HCT116 (cell line): ENCODE measurements at regions not wholly inside any gene's neighbourhood (a gene's known extent, or its start where the extent isn't known, plus 50 kb on each side); places are given as distances from the start of the nearest gene placed in this dataset.

ENCODE experiments used
- ATAC-seq: fragments of 200-7000 bp; cut with Tn5 transposase; 2 replicates; pipeline ENCODE4 v1.9.1; 2020; ENCODE audit warnings: mild to moderate bottlenecking, moderate library complexity
- BruUV-seq: library from RNA; stranded (reverse); fragments of 400-500 nt; replicated peaks from 2 replicates; lab custom pipeline; 2021; lab: Mats Ljungman, UMichigan
- CTCF ChIA-PET: fragments of 300-600 bp; sonication (Branson Sonifier 250); formaldehyde crosslinking; loops from one replicate; lab custom pipeline; 2021; ENCODE audit warnings: antibody characterized with exemption; lab: Charles Lee
- POLR2A ChIA-PET: fragments of 300-600, 350-600 bp; sonication (Branson Sonifier 250); formaldehyde crosslinking; loops from one replicate; lab custom pipeline; 2021; ENCODE audit warnings: antibody characterized with exemption; lab: Charles Lee
- RAD21 ChIA-PET, 2 experiments: fragments of 300-600 bp; sonication (Branson Sonifier 250); formaldehyde crosslinking; loops; one replicate each; lab custom pipeline; 2023; ENCODE audit warnings: low total read pairs in 2 of 2; ENCODE audit not compliant: uncharacterized antibody in 2 of 2, unreplicated experiment in 2 of 2, low non-redundant PET in 1 of 2; lab: Charles Lee
- DNase-seq: peaks from one replicate; pipeline ENCODE4 v3.0.0-alpha.2; 2010; ENCODE audit warnings: low read depth, low spot score
- H2AFZ ChIP-seq: fragments of 200-600 bp; shearing (Covaris generic), sonication (generic); 2 replicates; pipeline ENCODE4 v1.6.1; 2017; ENCODE audit warnings: low read depth, mixed run types, mixed read lengths, antibody characterized with exemption, low read length; ENCODE audit not compliant: poor library complexity, severe bottlenecking
- H3K27ac ChIP-seq: 2 replicates; pipeline ENCODE4 v1.5.1; 2012; ENCODE audit warnings: low read depth, low read length
- H3K27me3 ChIP-seq: fragments of 200-600 bp; sonication (generic); 2 replicates; pipeline ENCODE4 v1.6.1; 2016; ENCODE audit warnings: mixed run types, low read length, mixed read lengths; ENCODE audit not compliant: insufficient read depth
- H3K36me3 ChIP-seq, 2 experiments: fragments of 200-500 bp in 1 of 2; fragments of 200-600 bp in 1 of 2; sonication (Bioruptor generic) in 1 of 2; sonication (generic) in 1 of 2; 2 replicates each; pipeline versions ENCODE4 v1.5.1 to v1.6.1; 2014 to 2016; ENCODE audit warnings: low read length in 2 of 2, inconsistent platforms in 1 of 2, mixed read lengths in 1 of 2, mixed run types in 1 of 2; ENCODE audit not compliant: insufficient read depth in 2 of 2, control insufficient read depth in 1 of 2
- H3K4me1 ChIP-seq, 2 experiments: fragments of 200-600 bp in 1 of 2; sonication (generic) in 1 of 2; 2 replicates each; pipeline versions ENCODE4 v1.5.1 to v1.6.1; 2012 to 2017; ENCODE audit warnings: low read length in 2 of 2, inconsistent platforms in 1 of 2, mild to moderate bottlenecking in 1 of 2, mixed read lengths in 1 of 2, mixed run types in 1 of 2, moderate library complexity in 1 of 2; ENCODE audit not compliant: insufficient read depth in 2 of 2, control insufficient read depth in 1 of 2
- H3K4me2 ChIP-seq: fragments of 200-600 bp; sonication (generic); 2 replicates; pipeline ENCODE4 v1.6.1; 2017; ENCODE audit warnings: mixed run types, low read length, mixed read lengths
- H3K4me3 ChIP-seq, 2 experiments: fragments of 200-600 bp in 1 of 2; sonication (generic) in 1 of 2; replicated peaks in 1 of 2; 2 replicates each; pipeline ENCODE4 v1.5.1; 2011 to 2016; ENCODE audit warnings: low read length in 2 of 2, control low read depth in 1 of 2, low read depth in 1 of 2, mild to moderate bottlenecking in 1 of 2, mixed read lengths in 1 of 2, mixed run types in 1 of 2
- H3K79me2 ChIP-seq: fragments of 200-600 bp; sonication (generic); 2 replicates; pipeline ENCODE4 v1.6.1; 2017; ENCODE audit warnings: mild to moderate bottlenecking, mixed run types, low read length, moderate library complexity, mixed read lengths; ENCODE audit not compliant: insufficient read depth
- H3K9ac ChIP-seq: fragments of 200-600 bp; sonication (generic); 2 replicates; pipeline ENCODE4 v1.6.1; 2016; ENCODE audit warnings: low read length, mixed read lengths
- H3K9me2 ChIP-seq: fragments of 200-600 bp; sonication (generic), shearing (Covaris generic); 2 replicates; pipeline ENCODE4 v1.6.1; 2017; ENCODE audit warnings: mixed run types, mild to moderate bottlenecking, moderate library complexity; ENCODE audit not compliant: insufficient read depth
- H3K9me3 ChIP-seq, 2 experiments: fragments of 200-500 bp in 1 of 2; fragments of 200-600 bp in 1 of 2; sonication (Bioruptor generic) in 1 of 2; sonication (generic) in 1 of 2; 2 replicates each; pipeline ENCODE4 v1.6.1; 2014 to 2017; ENCODE audit warnings: low read length in 2 of 2, mixed read lengths in 2 of 2, inconsistent platforms in 1 of 2, low read depth in 1 of 2, mild to moderate bottlenecking in 1 of 2, mixed run types in 1 of 2, moderate library complexity in 1 of 2; ENCODE audit not compliant: control insufficient read depth in 1 of 2, insufficient read depth in 1 of 2
- H4K20me1 ChIP-seq: fragments of 200-600 bp; sonication (generic), shearing (Covaris generic); 2 replicates; pipeline ENCODE4 v1.6.1; 2017; ENCODE audit warnings: mixed run types, mild to moderate bottlenecking, moderate library complexity; ENCODE audit not compliant: insufficient read depth
- CBX3 ChIP-seq: IDR thresholded peaks from 2 replicates; pipeline ENCODE4 v1.6.1; 2012; ENCODE audit warnings: low read depth
- EGR1 ChIP-seq: IDR thresholded peaks from 2 replicates; pipeline ENCODE4 v1.6.1; 2012; ENCODE audit warnings: low read depth
- ELF1 ChIP-seq: IDR thresholded peaks from 2 replicates; pipeline ENCODE4 v1.6.1; 2012; ENCODE audit warnings: low read depth, borderline replicate concordance
- intact Hi-C: fragments of 100-400 bp; cut with micrococcal nuclease; formaldehyde crosslinking; loops from 2 replicates; pipeline ENCODE4 v1.10.0; 2022
- TF ChIP-seq, protein P1 (sequence below): IDR thresholded peaks from 2 replicates; pipeline ENCODE4 v1.6.1; 2012

DNA sequence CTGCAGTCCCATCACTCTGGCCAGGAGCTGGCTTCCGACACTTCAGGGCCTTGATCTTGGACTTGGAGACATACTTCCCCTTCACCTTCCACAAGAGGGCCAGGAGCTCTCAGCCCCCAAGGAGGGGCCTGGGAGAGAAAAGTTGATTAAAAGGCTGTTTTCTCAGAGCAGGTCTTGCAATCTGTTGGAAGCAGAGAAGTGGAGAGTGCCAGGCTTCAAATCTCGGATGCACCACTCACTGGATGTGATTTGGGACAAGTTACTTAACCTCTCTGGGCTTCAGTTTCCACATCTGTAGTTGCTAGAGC is 255.3 kb downstream of the CYP26B1 start:
- H2AFZ ChIP-seq: no peak overlapping the region
- DNase-seq: no peak
- no peak overlapping the region for H3K4me2 ChIP-seq
- BruUV-seq: no TSS peak
- H3K4me3 ChIP-seq: no peak overlapping the region
- CTCF ChIA-PET: no interaction called here
- no peaks in the 10 kb centered on the region for H3K79me2 ChIP-seq
- POLR2A ChIA-PET: no interaction called here
- no peaks in the 10 kb centered on the region for H3K36me3 ChIP-seq
- H3K27me3 ChIP-seq: no peaks in the 10 kb centered on the region
- no peaks in the 10 kb centered on the region for H3K9me3 ChIP-seq
- RAD21 ChIA-PET: no interaction called here
- H4K20me1 ChIP-seq: no peaks in the 10 kb centered on the region
- H3K9me2 ChIP-seq: no peaks in the 10 kb centered on the region
- H3K4me1 ChIP-seq: peaks cover 0 to 8% of the 10 kb centered on the region in 2 experiments; a peak in 1 of 4 replicates
- no peak overlapping the region for H3K9ac ChIP-seq
- intact Hi-C loops: no loop called here
- TF ChIP-seq, protein P1, sequence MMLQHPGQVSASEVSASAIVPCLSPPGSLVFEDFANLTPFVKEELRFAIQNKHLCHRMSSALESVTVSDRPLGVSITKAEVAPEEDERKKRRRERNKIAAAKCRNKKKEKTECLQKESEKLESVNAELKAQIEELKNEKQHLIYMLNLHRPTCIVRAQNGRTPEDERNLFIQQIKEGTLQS: no peak
- no peak for TF ChIP-seq ELF1
- no peak for TF ChIP-seq CBX3
- no peak for ATAC-seq
- H3K27ac ChIP-seq: no peak overlapping the region

DNA sequence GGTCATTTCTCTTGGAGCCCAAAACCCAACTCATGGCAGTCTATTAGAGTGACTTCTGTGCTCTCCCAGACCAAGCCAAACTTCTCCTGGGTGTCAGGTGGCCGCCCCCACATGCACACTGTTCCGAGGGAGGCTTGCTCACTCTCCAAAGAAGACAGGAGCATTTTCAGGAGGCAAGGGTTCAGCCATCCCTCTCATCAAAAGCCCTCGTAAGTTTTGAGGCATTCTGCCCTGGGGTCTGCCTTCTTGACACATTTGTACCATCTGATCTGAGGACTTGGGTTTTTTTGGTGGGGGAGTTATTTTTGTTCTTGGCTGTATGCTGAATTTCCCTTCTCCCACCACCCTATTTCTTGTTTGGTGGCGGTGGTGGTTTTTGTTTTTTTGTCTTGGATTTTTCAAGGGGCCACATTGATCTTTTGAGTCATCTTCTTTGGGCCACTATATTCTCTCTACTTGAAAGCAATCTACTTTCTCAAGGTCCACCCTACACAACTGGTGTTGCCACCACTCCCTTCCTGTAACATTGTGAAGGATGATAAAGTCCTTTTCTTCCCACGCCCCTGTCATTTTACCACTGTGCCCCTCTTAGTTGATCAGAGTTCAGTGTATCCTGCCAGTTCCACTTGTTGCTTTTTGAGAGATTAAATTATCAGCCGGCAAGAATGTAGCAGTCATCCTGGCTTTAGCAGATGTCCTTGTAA is 255.8 kb downstream of the CYP26B1 start:
- DNase-seq (no peak), ATAC-seq (no peak)
- no peak overlapping the region for H2AFZ ChIP-seq
- H3K9me3 ChIP-seq: no peaks in the 10 kb centered on the region
- H3K4me3 ChIP-seq: no peak overlapping the region
- ChIA-PET CTCF (no interaction called here), POLR2A (no interaction called here), RAD21 (no interaction called here)
- no peaks in the 10 kb centered on the region for H3K79me2 ChIP-seq
- TF ChIP-seq CBX3: no peak
- TF ChIP-seq EGR1: 0 out of 2 replicates have a peak, but pooled peaks have one; percentile 28
- H3K9ac ChIP-seq: no peak overlapping the region
- H3K36me3 ChIP-seq: no peaks in the 10 kb centered on the region
- no peak overlapping the region for H3K4me2 ChIP-seq
- H3K27me3 ChIP-seq: no peaks in the 10 kb centered on the region
- no TSS peak for BruUV-seq
- peaks cover 0 to 8% of the 10 kb centered on the region in 2 experiments; a peak in 1 of 4 replicates for H3K4me1 ChIP-seq
- no peak overlapping the region for H3K27ac ChIP-seq
- H4K20me1 ChIP-seq: no peaks in the 10 kb centered on the region
- no peaks in the 10 kb centered on the region for H3K9me2 ChIP-seq
- intact Hi-C loops: no loop called here
